H9 (cell line): ENCODE measurements at regions not wholly inside any gene's neighbourhood (a gene's known extent, or its start where the extent isn't known, plus 50 kb on each side); places are given as distances from the start of the nearest gene placed in this dataset.

Experiments
- DNase-seq: peaks from one replicate; pipeline ENCODE4 v3.0.0-alpha.2; 2017
- H2AFZ ChIP-seq: one replicate; pipeline ENCODE4 v1.6.1; 2013; ENCODE audit warnings: mild to moderate bottlenecking, low read length, control low read depth, moderate library complexity
- H2AK5ac ChIP-seq: 2 replicates; pipeline ENCODE4 v1.6.1; 2013; ENCODE audit warnings: low read length, control low read depth, mixed read lengths; ENCODE audit not compliant: insufficient read length
- H2BK120ac ChIP-seq: one replicate; pipeline ENCODE4 v1.6.1; 2013; ENCODE audit warnings: low read depth, mild to moderate bottlenecking, low read length, control low read depth, inconsistent platforms; ENCODE audit not compliant: poor library complexity, severe bottlenecking
- H2BK12ac ChIP-seq: 2 replicates; pipeline ENCODE4 v1.6.1; 2013; ENCODE audit warnings: low read length, control low read depth, mixed read lengths, low read depth; ENCODE audit not compliant: insufficient read length
- H2BK15ac ChIP-seq: 2 replicates; pipeline ENCODE4 v1.6.1; 2013; ENCODE audit warnings: low read depth, low read length, control low read depth
- H2BK20ac ChIP-seq: one replicate; pipeline ENCODE4 v1.6.1; 2013; ENCODE audit warnings: low read depth, mild to moderate bottlenecking, low read length, control low read depth, inconsistent platforms; ENCODE audit not compliant: poor library complexity, severe bottlenecking
- H2BK5ac ChIP-seq: 2 replicates; pipeline ENCODE4 v1.6.1; 2013; ENCODE audit warnings: low read length, control low read depth, mixed read lengths; ENCODE audit not compliant: insufficient read length
- H3K14ac ChIP-seq: 2 replicates; pipeline ENCODE4 v1.6.1; 2013; ENCODE audit warnings: low read length, control low read depth; ENCODE audit not compliant: insufficient read depth
- H3K18ac ChIP-seq: 2 replicates; pipeline ENCODE4 v1.6.1; 2013; ENCODE audit warnings: low read depth, mild to moderate bottlenecking, mixed read lengths, low read length, control low read depth; ENCODE audit not compliant: insufficient read length
- H3K23ac ChIP-seq: 2 replicates; pipeline ENCODE4 v1.6.1; 2013; ENCODE audit warnings: low read length, control low read depth, mixed read lengths, low read depth; ENCODE audit not compliant: insufficient read length
- H3K23me2 ChIP-seq: 2 replicates; pipeline ENCODE4 v1.6.1; 2013; ENCODE audit warnings: low read depth, mild to moderate bottlenecking, mixed read lengths, low read length, control low read depth; ENCODE audit not compliant: insufficient read length, poor library complexity, severe bottlenecking
- H3K27ac ChIP-seq: 2 replicates; pipeline ENCODE4 v1.5.1; 2013; ENCODE audit warnings: low read length, control low read depth, mixed read lengths, low read depth; ENCODE audit not compliant: insufficient read length
- H3K27me3 ChIP-seq: 2 replicates; pipeline ENCODE4 v1.6.1; 2013; ENCODE audit warnings: low read length, control low read depth, inconsistent platforms; ENCODE audit not compliant: insufficient read depth
- H3K4ac ChIP-seq: 2 replicates; pipeline ENCODE4 v1.6.1; 2013; ENCODE audit warnings: low read depth, mild to moderate bottlenecking, control low read depth, inconsistent platforms, low read length, moderate library complexity
- H3K4me1 ChIP-seq: 2 replicates; pipeline ENCODE4 v1.6.1; 2013; ENCODE audit warnings: low read length, control low read depth, inconsistent platforms; ENCODE audit not compliant: insufficient read depth
- H3K4me2 ChIP-seq: 2 replicates; pipeline ENCODE4 v1.6.1; 2013; ENCODE audit warnings: low read length, control low read depth, mixed read lengths; ENCODE audit not compliant: insufficient read length, insufficient read depth
- H3K56ac ChIP-seq: 2 replicates; pipeline ENCODE4 v1.6.1; 2013; ENCODE audit warnings: low read depth, mild to moderate bottlenecking, mixed read lengths, low read length, control low read depth; ENCODE audit not compliant: insufficient read length
- H3K79me1 ChIP-seq: 2 replicates; pipeline ENCODE4 v1.6.1; 2013; ENCODE audit warnings: low read depth, mild to moderate bottlenecking, moderate library complexity, low read length, control low read depth, inconsistent platforms; ENCODE audit not compliant: insufficient read depth, poor library complexity, severe bottlenecking
- H3K79me2 ChIP-seq: 2 replicates; pipeline ENCODE4 v1.6.1; 2013; ENCODE audit warnings: low read length, control low read depth, inconsistent platforms; ENCODE audit not compliant: insufficient read depth
- H3K9ac ChIP-seq: 2 replicates; pipeline ENCODE4 v1.6.1; 2013; ENCODE audit warnings: low read length, control low read depth, mixed read lengths; ENCODE audit not compliant: insufficient read length; ENCODE audit errors: extremely low read depth
- H3K9me3 ChIP-seq: one replicate; pipeline ENCODE4 v1.6.1; 2013; ENCODE audit warnings: low read depth, low read length, inconsistent platforms; ENCODE audit not compliant: control insufficient read depth
- H3T11ph ChIP-seq: one replicate; pipeline ENCODE4 v1.6.1; 2013; ENCODE audit warnings: mild to moderate bottlenecking, low read length, control low read depth, inconsistent platforms
- H4K20me1 ChIP-seq: one replicate; pipeline ENCODE4 v1.6.1; 2013; ENCODE audit not compliant: control insufficient read depth, insufficient read length, insufficient read depth
- H4K5ac ChIP-seq: 2 replicates; pipeline ENCODE4 v1.6.1; 2013; ENCODE audit warnings: low read depth, mild to moderate bottlenecking, mixed read lengths, low read length, control low read depth; ENCODE audit not compliant: insufficient read length
- H4K8ac ChIP-seq: replicated peaks from 2 replicates; pipeline ENCODE4 v1.6.1; 2013; ENCODE audit warnings: low read length, control low read depth, mixed read lengths, low read depth; ENCODE audit not compliant: insufficient read length
- H4K91ac ChIP-seq: 2 replicates; pipeline ENCODE4 v1.6.1; 2013; ENCODE audit warnings: low read depth, mild to moderate bottlenecking, moderate library complexity, mixed read lengths, low read length, control low read depth; ENCODE audit not compliant: insufficient read length
- H3K27ac Mint-ChIP-seq, 3 experiments: 2 replicates in 2 of 3; 3 replicates in 1 of 3; pipeline ENCODE4 v1.8.0; 2020 to 2021; ENCODE audit warnings: mixed read lengths in 3 of 3, mild to moderate bottlenecking in 1 of 3, moderate library complexity in 1 of 3
- H3K27me3 Mint-ChIP-seq: 2 replicates; pipeline ENCODE4 v1.8.0; 2021; ENCODE audit warnings: low read depth, mild to moderate bottlenecking, moderate library complexity, mixed read lengths
- H3K36me3 Mint-ChIP-seq, 3 experiments: 2 replicates in 2 of 3; 3 replicates in 1 of 3; pipeline ENCODE4 v1.8.0; 2020 to 2021; ENCODE audit warnings: low read depth in 3 of 3, mixed read lengths in 3 of 3; ENCODE audit not compliant: insufficient read depth in 1 of 3
- H3K4me1 Mint-ChIP-seq, 2 experiments: 2 replicates each; pipeline ENCODE4 v1.8.0; 2020; ENCODE audit warnings: mixed read lengths in 2 of 2
- H3K4me3 Mint-ChIP-seq, 2 experiments: 2 replicates in 1 of 2; 3 replicates in 1 of 2; pipeline ENCODE4 v1.8.0; 2020 to 2021; ENCODE audit warnings: mild to moderate bottlenecking in 2 of 2, mixed read lengths in 2 of 2, moderate library complexity in 1 of 2
- H3K9me3 Mint-ChIP-seq, 2 experiments: 2 replicates in 1 of 2; 3 replicates in 1 of 2; pipeline ENCODE4 v1.8.0; 2020; ENCODE audit warnings: mild to moderate bottlenecking in 2 of 2, mixed read lengths in 2 of 2, moderate library complexity in 1 of 2
- CTCF ChIP-seq: fragments of 200-600 bp; sonication (generic); conservative IDR thresholded peaks from 3 replicates; pipeline ENCODE4 v1.8.0; 2021; ENCODE audit warnings: antibody characterized with exemption, mild to moderate bottlenecking

- H3K23me2 ChIP-seq, result no peaks in the 10 kb centered on the region
- no peak overlapping the region for H3K9ac ChIP-seq
- no peak overlapping the region for H2BK5ac ChIP-seq
- H3K79me1 ChIP-seq, result no peaks in the 10 kb centered on the region
- no peak overlapping the region for H3K56ac ChIP-seq
- H3K4me2 ChIP-seq, result no peak overlapping the region
- Mint-ChIP-seq H3K36me3 (no peaks in the 10 kb centered on the region), H3K4me3 (no peak overlapping the region), H3K27ac (no peak overlapping the region), H3K4me1 (no peaks in the 10 kb centered on the region), H3K27me3 (no peaks in the 10 kb centered on the region), H3K9me3 (no peaks in the 10 kb centered on the region)
- no peak overlapping the region for H2AFZ ChIP-seq
- no peak overlapping the region for H2BK15ac ChIP-seq
- no peak overlapping the region for H4K8ac ChIP-seq
- H4K5ac ChIP-seq, result no peak overlapping the region
- no peaks in the 10 kb centered on the region for H3K9me3 ChIP-seq
- H2BK12ac ChIP-seq, result no peak overlapping the region
- no peaks in the 10 kb centered on the region for H4K20me1 ChIP-seq
- no peak for DNase-seq
- H3K79me2 ChIP-seq, result no peaks in the 10 kb centered on the region
- H3T11ph ChIP-seq, result no peak overlapping the region
- H3K14ac ChIP-seq, result no peak overlapping the region
- H2BK120ac ChIP-seq, result no peak overlapping the region
- no peak overlapping the region for H3K4ac ChIP-seq
- TF ChIP-seq CTCF, result no peak
- H2BK20ac ChIP-seq, result no peak overlapping the region
- H3K18ac ChIP-seq, result no peak overlapping the region
- no peak overlapping the region for H4K91ac ChIP-seq
- H3K4me1 ChIP-seq, result no peaks in the 10 kb centered on the region
- no peak overlapping the region for H2AK5ac ChIP-seq
- no peak overlapping the region for H3K27ac ChIP-seq
- H3K27me3 ChIP-seq, result no peaks in the 10 kb centered on the region
- no peak overlapping the region for H3K23ac ChIP-seq
Measured at GRCh38 chr17:70597774-70598173, 428.4 kb downstream of the KCNJ2 start.
